DND-41 (cell line): ENCODE measurements at regions not wholly inside any gene's neighbourhood (a gene's known extent, or its start where the extent isn't known, plus 50 kb on each side); places are given as distances from the start of the nearest gene placed in this dataset.

Experiments used
- ATAC-seq: fragments of 200-7000 bp; cut with Tn5 transposase; 3 replicates; pipeline ENCODE4 v1.9.1; 2021; ENCODE audit warnings: low read depth; ENCODE audit not compliant: insufficient read depth
- DNase-seq: peaks from one replicate; pipeline ENCODE4 v3.0.0-alpha.2; 2020
- H2AFZ ChIP-seq: 2 replicates; pipeline ENCODE4 v1.6.0; 2012; ENCODE audit warnings: low read depth, low read length
- H3K27ac ChIP-seq: 2 replicates; pipeline ENCODE4 v1.5.1; 2012; ENCODE audit warnings: low read length, inconsistent platforms
- H3K27me3 ChIP-seq: fragments of 200-600 bp; sonication (generic); 2 replicates; pipeline ENCODE4 v1.6.0; 2012; ENCODE audit warnings: low read length, mild to moderate bottlenecking, inconsistent platforms; ENCODE audit not compliant: insufficient read depth, poor library complexity
- H3K36me3 ChIP-seq: 2 replicates; pipeline ENCODE4 v1.5.1; 2012; ENCODE audit warnings: low read length, inconsistent platforms; ENCODE audit not compliant: insufficient read depth
- H3K4me1 ChIP-seq: 2 replicates; pipeline ENCODE4 v1.5.1; 2012; ENCODE audit warnings: mild to moderate bottlenecking, low read length; ENCODE audit not compliant: insufficient read depth
- H3K4me2 ChIP-seq: 2 replicates; pipeline ENCODE4 v1.6.0; 2012; ENCODE audit warnings: mild to moderate bottlenecking, moderate library complexity, low read length, inconsistent platforms; ENCODE audit not compliant: insufficient read depth
- H3K4me3 ChIP-seq, 2 experiments: fragments of 200-600 bp in 1 of 2; shearing (Covaris generic) in 1 of 2; 2 replicates each; pipeline ENCODE4 v1.5.1; 2012 to 2016; ENCODE audit warnings: inconsistent platforms in 2 of 2, low read length in 2 of 2, mild to moderate bottlenecking in 2 of 2, low read depth in 1 of 2, moderate library complexity in 1 of 2
- H3K79me2 ChIP-seq: 2 replicates; pipeline ENCODE4 v1.6.0; 2012; ENCODE audit warnings: low read length, inconsistent platforms; ENCODE audit not compliant: insufficient read depth
- H3K9ac ChIP-seq: 2 replicates; pipeline ENCODE4 v1.6.0; 2012; ENCODE audit warnings: low read depth, mild to moderate bottlenecking, inconsistent platforms, low read length, moderate library complexity
- H3K9me3 ChIP-seq: 2 replicates; pipeline ENCODE4 v1.5.1; 2012; ENCODE audit warnings: low read length, moderate library complexity, mild to moderate bottlenecking, inconsistent platforms; ENCODE audit not compliant: insufficient read depth, severe bottlenecking
- H4K20me1 ChIP-seq: 2 replicates; pipeline ENCODE4 v1.6.0; 2012; ENCODE audit warnings: low read length; ENCODE audit not compliant: insufficient read depth
- CTCF ChIP-seq: IDR thresholded peaks from 2 replicates; pipeline ENCODE4 v1.5.1; 2012; ENCODE audit warnings: borderline replicate concordance, low read length, moderate library complexity, mild to moderate bottlenecking; ENCODE audit not compliant: poor library complexity, severe bottlenecking; ENCODE audit errors: extremely low read depth
- EZH2 ChIP-seq: IDR thresholded peaks from 3 replicates; pipeline ENCODE4 v1.6.1; 2012; ENCODE audit warnings: borderline replicate concordance, low read depth, mild to moderate bottlenecking, moderate library complexity, low read length, inconsistent platforms; ENCODE audit not compliant: severe bottlenecking

DNA sequence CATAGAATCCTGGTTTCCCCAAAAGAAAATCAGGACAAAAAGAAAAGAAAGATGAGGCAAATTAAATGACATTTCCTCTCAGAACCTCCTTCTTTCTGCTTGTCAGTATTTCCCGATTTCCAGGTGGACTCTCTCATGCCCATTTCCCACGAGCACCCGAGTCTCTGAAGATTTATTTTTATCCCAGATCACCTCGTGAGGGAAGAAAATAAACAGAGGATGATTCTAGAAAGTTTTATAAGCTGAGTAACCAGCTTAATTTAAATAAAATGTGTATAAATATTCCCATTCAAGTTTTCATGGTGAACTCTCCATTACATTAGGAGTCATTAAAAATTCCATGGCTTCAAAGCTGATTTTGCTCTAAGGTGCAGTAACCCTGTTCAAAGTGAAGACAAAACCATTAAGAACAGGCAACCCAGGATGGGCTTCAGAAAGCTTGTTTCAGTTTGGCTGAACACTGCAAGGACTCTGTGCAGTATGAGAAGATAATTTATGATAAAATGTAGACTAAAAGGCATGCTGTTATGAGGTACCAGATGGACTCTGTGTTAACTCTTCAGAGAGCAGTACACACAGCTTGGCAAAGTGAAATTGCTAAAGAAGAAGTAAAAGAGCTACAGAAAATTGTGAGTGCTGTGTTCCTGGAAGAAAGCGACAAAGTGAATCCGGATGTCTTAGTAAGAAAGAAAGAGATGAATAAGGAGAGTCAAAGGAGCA lies 521.3 kb upstream of the LRRN3 start:
- Histone ChIP-seq H4K20me1 (no peaks in the 10 kb centered on the region), H3K27me3 (no peaks in the 10 kb centered on the region), H3K9ac (no peak overlapping the region), H3K9me3 (no peaks in the 10 kb centered on the region), H2AFZ (peak overlapping the region; percentile 11; the same call in 1 of the 2 replicates), H3K4me1 (no peaks in the 10 kb centered on the region), H3K36me3 (no peaks in the 10 kb centered on the region), H3K4me2 (no peak overlapping the region), H3K27ac (no peak overlapping the region), H3K79me2 (no peaks in the 10 kb centered on the region), H3K4me3 (no peak overlapping the region)
- no peak for DNase-seq
- TF ChIP-seq EZH2 = no peak
- no peak for TF ChIP-seq CTCF
- ATAC-seq = no peak

DNA sequence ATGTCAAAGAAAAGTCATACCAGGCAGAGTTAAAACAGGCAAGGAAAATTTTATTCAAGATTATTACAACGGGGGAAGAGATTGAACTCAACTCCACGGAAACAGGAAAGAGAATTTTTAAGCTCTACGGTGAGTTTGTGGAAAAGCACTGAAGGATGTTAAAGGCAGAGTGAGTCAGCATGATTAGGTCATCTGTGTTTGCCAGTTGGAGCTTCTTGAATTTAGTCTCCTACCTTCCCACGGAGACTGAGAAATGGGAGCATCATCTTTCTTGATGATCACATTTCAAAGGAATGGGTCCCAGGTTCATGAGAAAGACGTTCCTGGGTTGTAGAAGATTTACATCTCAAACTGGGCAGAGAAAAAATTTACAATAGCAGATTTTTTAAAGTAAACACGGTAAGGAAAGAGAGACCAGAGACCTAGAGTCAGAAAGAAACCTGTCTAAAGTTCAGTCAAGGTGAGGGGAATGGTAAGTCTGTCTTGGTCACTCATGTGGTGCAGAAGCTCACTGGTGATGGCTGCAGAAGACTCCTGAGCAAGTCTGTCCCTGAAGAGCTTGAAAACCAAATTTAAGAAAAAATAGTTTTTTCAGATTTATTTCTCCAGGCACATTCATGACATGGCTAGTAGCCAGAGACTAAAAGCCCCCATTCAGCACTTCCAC lies 516.9 kb upstream of the LRRN3 start:
- H3K9me3 ChIP-seq = no peaks in the 10 kb centered on the region
- no peak overlapping the region for H2AFZ ChIP-seq
- no peak overlapping the region for H3K9ac ChIP-seq
- ATAC-seq (no peak), DNase-seq (no peak)
- no peak overlapping the region for H3K27ac ChIP-seq
- no peak overlapping the region for H3K4me2 ChIP-seq
- H3K27me3 ChIP-seq = no peaks in the 10 kb centered on the region
- TF ChIP-seq CTCF (no peak), EZH2 (no peak)
- no peaks in the 10 kb centered on the region for H3K79me2 ChIP-seq
- H3K4me1 ChIP-seq = no peaks in the 10 kb centered on the region
- H3K36me3 ChIP-seq = no peaks in the 10 kb centered on the region
- H3K4me3 ChIP-seq = no peak overlapping the region
- H4K20me1 ChIP-seq = no peaks in the 10 kb centered on the region

DNA sequence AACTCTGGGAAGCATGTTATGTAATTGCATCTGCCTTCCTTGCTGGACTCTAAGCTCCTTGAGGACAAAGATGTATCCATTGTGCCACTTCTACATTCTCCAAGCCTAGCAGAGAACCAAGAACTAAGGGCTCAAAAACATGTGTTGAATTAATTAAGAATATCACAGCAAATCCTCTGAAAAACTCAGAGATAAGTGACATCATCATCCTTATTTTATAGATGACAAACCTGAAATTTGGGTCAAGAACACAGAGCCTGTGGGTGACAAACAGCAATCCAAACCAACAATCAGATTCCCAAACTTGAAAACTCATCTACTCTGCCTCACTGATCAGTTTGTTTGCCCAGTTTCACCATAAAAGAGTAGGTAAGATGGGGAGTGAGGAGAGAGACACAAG lies 503.6 kb upstream of the LRRN3 start:
- no peaks in the 10 kb centered on the region for H3K27me3 ChIP-seq
- H3K79me2 ChIP-seq = no peaks in the 10 kb centered on the region
- H2AFZ ChIP-seq = peak overlapping the region; percentile 27; the same call in 1 of the 2 replicates
- TF ChIP-seq CTCF (no peak), EZH2 (no peak)
- H3K36me3 ChIP-seq = no peaks in the 10 kb centered on the region
- H3K27ac ChIP-seq = no peak overlapping the region
- H3K9me3 ChIP-seq = no peaks in the 10 kb centered on the region
- H3K9ac ChIP-seq = no peak overlapping the region
- H3K4me1 ChIP-seq = no peaks in the 10 kb centered on the region
- no peaks in the 10 kb centered on the region for H4K20me1 ChIP-seq
- DNase-seq = no peak
- no peak overlapping the region for H3K4me2 ChIP-seq
- H3K4me3 ChIP-seq = no peak overlapping the region
- no peak for ATAC-seq
